Prostate gland (tissue), 2 donors: ENCODE measurements at regions not wholly inside any gene's neighbourhood (a gene's known extent, or its start where the extent isn't known, plus 50 kb on each side); places are given as distances from the start of the nearest gene placed in this dataset.

Source experiments
- CTCF ChIP-seq, 4 experiments: fragments of 200-600 bp in 2 of 4; fragments of 450-650 bp in 2 of 4; sonication (generic) in 2 of 4; IDR thresholded peaks; 1 replicate in 3 of 4; 2 replicates in 1 of 4; pipeline ENCODE4 v1.5.1; 2016 to 2019; ENCODE audit warnings: antibody characterized with exemption in 4 of 4, mild to moderate bottlenecking in 2 of 4, moderate library complexity in 2 of 4
- POLR2A ChIP-seq: fragments of 450-650 bp; IDR thresholded peaks from one replicate; pipeline ENCODE4 v1.6.1; 2016; ENCODE audit warnings: antibody characterized with exemption, mild to moderate bottlenecking

DNA sequence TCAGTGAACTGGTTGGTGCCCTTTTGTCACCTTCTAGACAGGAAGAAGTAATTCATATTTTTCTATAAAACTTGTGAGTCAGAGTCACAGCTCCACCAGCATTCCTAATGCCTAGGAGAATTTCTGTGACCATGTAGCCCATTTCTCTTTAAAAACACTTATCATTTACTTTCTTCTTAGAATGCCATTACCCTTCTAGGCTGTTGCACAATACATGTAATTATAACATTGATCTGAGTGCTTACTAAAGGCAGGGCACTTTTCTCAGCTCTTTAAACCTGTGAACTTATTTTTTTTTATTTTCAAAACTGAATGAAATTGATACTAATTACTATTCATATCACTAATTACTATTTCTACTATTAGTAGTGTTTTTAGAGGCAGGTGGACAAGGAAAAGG, 373.7 kb downstream of the TLE4 start:
- no peak for TF ChIP-seq CTCF (IDR thresholded peaks at IDR 0.05)
- TF ChIP-seq POLR2A: no peak
